Activated CD4-positive, alpha-beta T cell treated with anti-CD3 and anti-CD28 coated beads, Interleukin-2, amount 10 ng/mL, durations not matched to agents 7 days and 5 days (primary cell): ENCODE measurements at regions not wholly inside any gene's neighbourhood (a gene's known extent, or its start where the extent isn't known, plus 50 kb on each side); places are given as distances from the start of the nearest gene placed in this dataset.

ENCODE experiments used
- CTCF ChIA-PET: fragments of 350-600 bp; sonication (Branson Sonifier 250); formaldehyde crosslinking; loops from one replicate; lab custom pipeline; 2021; ENCODE audit warnings: antibody characterized with exemption; lab: Charles Lee
- POLR2A ChIA-PET: fragments of 350-600 bp; sonication (Branson Sonifier 250); formaldehyde crosslinking; loops from one replicate; lab custom pipeline; 2021; ENCODE audit warnings: antibody characterized with exemption; lab: Charles Lee
- DNase-seq: peaks from one replicate; pipeline ENCODE4 v3.0.0-alpha.2; 2020
- H3K27ac Mint-ChIP-seq: one replicate; pipeline ENCODE4 v1.8.0; 2021; ENCODE audit warnings: mild to moderate bottlenecking, moderate library complexity, mixed read lengths
- H3K27me3 Mint-ChIP-seq: one replicate; pipeline ENCODE4 v1.8.0; 2021; ENCODE audit warnings: mixed read lengths
- H3K36me3 Mint-ChIP-seq: one replicate; pipeline ENCODE4 v1.8.0; 2021; ENCODE audit warnings: low read depth, mixed read lengths
- H3K4me1 Mint-ChIP-seq: one replicate; pipeline ENCODE4 v1.8.0; 2021; ENCODE audit warnings: mixed read lengths
- H3K4me3 Mint-ChIP-seq: one replicate; pipeline ENCODE4 v1.8.0; 2021; ENCODE audit warnings: mild to moderate bottlenecking, moderate library complexity, mixed read lengths
- H3K9me3 Mint-ChIP-seq: one replicate; pipeline ENCODE4 v1.8.0; 2021; ENCODE audit warnings: mixed read lengths

- H3K4me3 Mint-ChIP-seq: no peak overlapping the region
- no peaks in the 10 kb centered on the region for H3K36me3 Mint-ChIP-seq
- H3K27ac Mint-ChIP-seq: no peak overlapping the region
- H3K9me3 Mint-ChIP-seq: no peaks in the 10 kb centered on the region
- no peaks in the 10 kb centered on the region for H3K4me1 Mint-ChIP-seq
- POLR2A ChIA-PET: no interaction called here
- CTCF ChIA-PET: interaction anchor here (0.5 kb wide), 1 partner anchor 381 kb away, joined by 3 read pairs; no protein-coding TSS in a partner anchor
- no peaks in the 10 kb centered on the region for H3K27me3 Mint-ChIP-seq
- no peak for DNase-seq
Measured at GRCh38 chrX:22516893-22517292, 244.2 kb downstream of the CBLL2 start.

- Mint-ChIP-seq H3K36me3 (no peaks in the 10 kb centered on the region), H3K9me3 (no peaks in the 10 kb centered on the region), H3K4me3 (no peak overlapping the region), H3K27ac (no peak overlapping the region), H3K27me3 (no peaks in the 10 kb centered on the region), H3K4me1 (no peaks in the 10 kb centered on the region)
- ChIA-PET CTCF (no interaction called here), POLR2A (no interaction called here)
- DNase-seq: no peak
Measured at GRCh38 chrX:22520128-22520828, 247.6 kb downstream of the CBLL2 start.

GRCh38 chrX:22526339-22526738 lies 253.6 kb downstream of the CBLL2 start:
- Mint-ChIP-seq H3K4me3 (no peak overlapping the region), H3K9me3 (no peaks in the 10 kb centered on the region), H3K27ac (no peak overlapping the region), H3K4me1 (no peaks in the 10 kb centered on the region), H3K36me3 (no peaks in the 10 kb centered on the region), H3K27me3 (no peaks in the 10 kb centered on the region)
- DNase-seq: no peak
- POLR2A ChIA-PET: no interaction called here
- CTCF ChIA-PET: no interaction called here

- POLR2A ChIA-PET: no interaction called here
- Mint-ChIP-seq H3K4me1 (no peaks in the 10 kb centered on the region), H3K9me3 (no peaks in the 10 kb centered on the region), H3K27me3 (no peaks in the 10 kb centered on the region), H3K4me3 (no peak overlapping the region), H3K36me3 (no peaks in the 10 kb centered on the region), H3K27ac (no peak overlapping the region)
- CTCF ChIA-PET: interaction anchor here (0.6 kb wide), 1 partner anchor 787 kb away, joined by 3 read pairs; no protein-coding TSS in a partner anchor
- no peak for DNase-seq
Measured at GRCh38 chrX:22527302-22527701, 254.6 kb downstream of the CBLL2 start.

GRCh38 chrX:22533898-22534297 lies 261.2 kb downstream of the CBLL2 start:
- H3K4me3 Mint-ChIP-seq: no peak overlapping the region

GRCh38 chrX:22534643-22535042 lies 261.9 kb downstream of the CBLL2 start:
- Mint-ChIP-seq H3K9me3 (no peaks in the 10 kb centered on the region), H3K4me3 (no peak overlapping the region), H3K27me3 (no peaks in the 10 kb centered on the region), H3K27ac (no peak overlapping the region), H3K36me3 (no peaks in the 10 kb centered on the region), H3K4me1 (no peaks in the 10 kb centered on the region)
- ChIA-PET POLR2A (no interaction called here), CTCF (no interaction called here)
- DNase-seq: no peak

More at GRCh38 chrX:22533898-22534297, 261.2 kb downstream of the CBLL2 start:
- H3K9me3 Mint-ChIP-seq: no peaks in the 10 kb centered on the region
- ChIA-PET CTCF (no interaction called here), POLR2A (no interaction called here)
- H3K27ac Mint-ChIP-seq: no peak overlapping the region
- H3K4me1 Mint-ChIP-seq: no peaks in the 10 kb centered on the region
- DNase-seq: no peak
- H3K27me3 Mint-ChIP-seq: no peaks in the 10 kb centered on the region
- H3K36me3 Mint-ChIP-seq: no peaks in the 10 kb centered on the region

GRCh38 chrX:22536746-22537304 lies 264.1 kb downstream of the CBLL2 start:
- CTCF ChIA-PET: interaction anchor here (0.6 kb wide), 1 partner anchor 131 kb away, joined by 3 read pairs; no protein-coding TSS in a partner anchor
- Mint-ChIP-seq H3K36me3 (no peaks in the 10 kb centered on the region), H3K4me3 (no peak overlapping the region), H3K4me1 (no peaks in the 10 kb centered on the region), H3K27ac (no peak overlapping the region), H3K9me3 (no peaks in the 10 kb centered on the region), H3K27me3 (no peaks in the 10 kb centered on the region)
- POLR2A ChIA-PET: no interaction called here
- DNase-seq: no peak

GRCh38 chrX:22538580-22538979 lies 265.9 kb downstream of the CBLL2 start:
- ChIA-PET POLR2A (no interaction called here), CTCF (no interaction called here)
- DNase-seq: no peak
- Mint-ChIP-seq H3K27me3 (no peaks in the 10 kb centered on the region), H3K4me3 (no peak overlapping the region), H3K4me1 (no peaks in the 10 kb centered on the region), H3K36me3 (no peaks in the 10 kb centered on the region), H3K27ac (no peak overlapping the region), H3K9me3 (no peaks in the 10 kb centered on the region)

- H3K27me3 Mint-ChIP-seq: no peaks in the 10 kb centered on the region
- H3K9me3 Mint-ChIP-seq: no peaks in the 10 kb centered on the region
- H3K4me3 Mint-ChIP-seq: no peak overlapping the region
- no peaks in the 10 kb centered on the region for H3K36me3 Mint-ChIP-seq
- ChIA-PET POLR2A (no interaction called here), CTCF (no interaction called here)
- H3K27ac Mint-ChIP-seq: no peak overlapping the region
- no peak for DNase-seq
- no peaks in the 10 kb centered on the region for H3K4me1 Mint-ChIP-seq
Measured at GRCh38 chrX:22541926-22542325, 269.2 kb downstream of the CBLL2 start.

GRCh38 chrX:22542641-22543040 lies 269.9 kb downstream of the CBLL2 start:
- POLR2A ChIA-PET: no interaction called here
- Mint-ChIP-seq H3K27me3 (no peaks in the 10 kb centered on the region), H3K27ac (no peak overlapping the region), H3K36me3 (no peaks in the 10 kb centered on the region), H3K4me1 (no peaks in the 10 kb centered on the region), H3K9me3 (no peaks in the 10 kb centered on the region), H3K4me3 (no peak overlapping the region)
- DNase-seq: no peak
- CTCF ChIA-PET: no interaction called here

GRCh38 chrX:22559506-22559905 lies 286.8 kb downstream of the CBLL2 start:
- ChIA-PET CTCF (no interaction called here), POLR2A (no interaction called here)
- Mint-ChIP-seq H3K27ac (no peak overlapping the region), H3K27me3 (no peaks in the 10 kb centered on the region), H3K4me1 (no peaks in the 10 kb centered on the region), H3K4me3 (no peak overlapping the region), H3K9me3 (no peaks in the 10 kb centered on the region), H3K36me3 (no peaks in the 10 kb centered on the region)
- no peak for DNase-seq

GRCh38 chrX:22575161-22575845 lies 302.6 kb downstream of the CBLL2 start:
- H3K4me1 Mint-ChIP-seq: no peaks in the 10 kb centered on the region
- H3K27ac Mint-ChIP-seq: no peak overlapping the region
- H3K36me3 Mint-ChIP-seq: no peaks in the 10 kb centered on the region
- POLR2A ChIA-PET: no interaction called here
- H3K27me3 Mint-ChIP-seq: no peaks in the 10 kb centered on the region
- no peaks in the 10 kb centered on the region for H3K9me3 Mint-ChIP-seq
- no peak for DNase-seq
- CTCF ChIA-PET: no interaction called here
- no peak overlapping the region for H3K4me3 Mint-ChIP-seq

- no peak for DNase-seq
- no peak overlapping the region for H3K4me3 Mint-ChIP-seq
- H3K9me3 Mint-ChIP-seq: no peaks in the 10 kb centered on the region
- no peaks in the 10 kb centered on the region for H3K36me3 Mint-ChIP-seq
- CTCF ChIA-PET: no interaction called here
- H3K27me3 Mint-ChIP-seq: no peaks in the 10 kb centered on the region
- H3K27ac Mint-ChIP-seq: no peak overlapping the region
- POLR2A ChIA-PET: no interaction called here
- H3K4me1 Mint-ChIP-seq: no peaks in the 10 kb centered on the region
Measured at GRCh38 chrX:22577181-22577580, 304.5 kb downstream of the CBLL2 start.
